HCT116 (cell line): ENCODE measurements at regions not wholly inside any gene's neighbourhood (a gene's known extent, or its start where the extent isn't known, plus 50 kb on each side); places are given as distances from the start of the nearest gene placed in this dataset.

Source experiments
- CBX3 ChIP-seq: IDR thresholded peaks from 2 replicates; pipeline ENCODE4 v1.6.1; 2012; ENCODE audit warnings: low read depth
- CTCF ChIP-seq, 3 experiments: fragments of 200-600 bp in 1 of 3; sonication (generic) in 1 of 3; IDR thresholded peaks in 2 of 3; conservative IDR thresholded peaks in 1 of 3; 2 replicates each; pipeline ENCODE4 v1.5.1; 2012 to 2017; ENCODE audit warnings: low read depth in 2 of 3, low read length in 2 of 3, antibody characterized with exemption in 1 of 3, borderline replicate concordance in 1 of 3, control low read depth in 1 of 3, mild to moderate bottlenecking in 1 of 3, mixed read lengths in 1 of 3, mixed run types in 1 of 3, moderate library complexity in 1 of 3; ENCODE audit not compliant: insufficient read depth in 1 of 3
- EZH2 ChIP-seq: fragments of 200-600 bp; sonication (generic); IDR thresholded peaks from 2 replicates; pipeline ENCODE4 v1.6.1; 2017; ENCODE audit warnings: antibody characterized with exemption, mixed run types
- EZH2phosphoT487 ChIP-seq: fragments of 200-600 bp; IDR thresholded peaks from 2 replicates; pipeline ENCODE4 v1.6.1; 2018; ENCODE audit warnings: antibody characterized with exemption, borderline replicate concordance
- POLR2A ChIP-seq: IDR thresholded peaks from 2 replicates; pipeline ENCODE4 v1.7.0; 2011; ENCODE audit warnings: borderline replicate concordance; ENCODE audit not compliant: insufficient read depth, insufficient read length; ENCODE audit errors: extremely low read depth
- POLR2AphosphoS5 ChIP-seq: IDR thresholded peaks from 2 replicates; pipeline ENCODE4 v1.6.1; 2011; ENCODE audit warnings: mild to moderate bottlenecking, low read depth, low read length, moderate library complexity
- REST ChIP-seq: IDR thresholded peaks from 2 replicates; pipeline ENCODE4 v1.6.1; 2012; ENCODE audit warnings: low read depth
- SP1 ChIP-seq: IDR thresholded peaks from 2 replicates; pipeline ENCODE4 v1.6.1; 2012; ENCODE audit warnings: low read depth
- TCF7L2 ChIP-seq: IDR thresholded peaks from 2 replicates; pipeline ENCODE4 v1.7.0; 2011; ENCODE audit warnings: borderline replicate concordance, inconsistent platforms; ENCODE audit not compliant: insufficient read depth, insufficient read length; ENCODE audit errors: extremely low read depth
- ZNF274 ChIP-seq: fragments of 200-500 bp; sonication (Bioruptor generic); IDR thresholded peaks from 2 replicates; pipeline ENCODE4 v1.6.1; 2014; ENCODE audit warnings: mild to moderate bottlenecking, low read depth, low read length, inconsistent platforms

- TF ChIP-seq CTCF (IDR thresholded peaks at IDR 0.05 in 2 of 3, conservative IDR thresholded peaks at IDR 0.05 in 1 of 3; ENCODE audit: borderline replicate concordance in 1 of 3, insufficient read depth in 1 of 3, low read depth in 2 of 3, low read length in 2 of 3) (no peak), REST (no peak), SP1 (no peak), POLR2A (no peak), CBX3 (no peak), EZH2phosphoT487 (no peak), POLR2AphosphoS5 (no peak), ZNF274 (no peak; the same call in 1 of the 2 replicates), TCF7L2 (no peak), EZH2 (no peak)
Observed at GRCh38 chr3:30488070-30488756, 118.2 kb upstream of the TGFBR2 start.
